Gastrocnemius medialis (tissue), 4 donors: ENCODE measurements at regions not wholly inside any gene's neighbourhood (a gene's known extent, or its start where the extent isn't known, plus 50 kb on each side); places are given as distances from the start of the nearest gene placed in this dataset.

Source experiments
- CTCF ChIP-seq, 5 experiments: fragments of 450-650 bp in 3 of 5; fragments of 200-600 bp in 2 of 5; sonication (generic) in 2 of 5; IDR thresholded peaks in 4 of 5; conservative IDR thresholded peaks in 1 of 5; 1 replicate in 4 of 5; 2 replicates in 1 of 5; pipeline ENCODE4 v1.5.1; 2016 to 2019; ENCODE audit warnings: antibody characterized with exemption in 5 of 5, mild to moderate bottlenecking in 3 of 5, moderate library complexity in 3 of 5
- POLR2A ChIP-seq, 2 donors: fragments of 450-650 bp; IDR thresholded peaks; one replicate each; pipeline ENCODE4 v1.6.1; 2017; ENCODE audit warnings: antibody characterized with exemption in 2 of 2, mild to moderate bottlenecking in 2 of 2, moderate library complexity in 2 of 2

DNA sequence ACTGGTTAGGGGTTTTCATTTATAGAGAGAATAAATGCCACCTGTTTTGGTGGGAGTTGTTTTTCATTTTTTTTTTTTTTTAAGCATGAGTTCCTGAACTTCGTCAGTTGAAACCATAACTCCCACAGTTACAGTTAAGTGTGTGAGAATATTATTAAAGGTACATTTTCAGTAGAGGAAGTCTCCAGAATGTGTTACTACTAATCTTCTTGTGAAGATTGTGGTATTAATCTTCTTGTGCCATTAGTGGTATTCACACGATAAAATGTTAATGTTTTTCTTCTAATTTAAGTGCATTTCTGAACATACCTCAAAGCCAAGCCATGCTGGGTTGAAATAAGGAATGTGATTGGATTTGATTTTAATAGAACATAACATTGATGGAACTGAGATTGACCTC is 437.9 kb upstream of the GOLIM4 start:
- TF ChIP-seq CTCF (IDR thresholded peaks at IDR 0.05 in 4 of 5, conservative IDR thresholded peaks at IDR 0.05 in 1 of 5) (no peak), POLR2A (IDR thresholded peaks at IDR 0.05) (no peak)
